Keratinocyte (primary cell): ENCODE measurements at regions not wholly inside any gene's neighbourhood (a gene's known extent, or its start where the extent isn't known, plus 50 kb on each side); places are given as distances from the start of the nearest gene placed in this dataset.

ENCODE experiments used
- DNase-seq: peaks from one replicate; pipeline ENCODE4 v3.0.0-alpha.2; 2011; ENCODE audit warnings: low read depth, missing footprints, low spot score
- FAIRE-seq: peaks from 2 replicates; lab custom pipeline; 2011; peaks lifted over from hg19 to GRCh38; lab: Jason Lieb, UNC
- H2AFZ ChIP-seq: 2 replicates; pipeline ENCODE4 v1.6.0; 2012; ENCODE audit warnings: low read length, control low read depth, inconsistent platforms; ENCODE audit not compliant: control insufficient read depth
- H3K27ac ChIP-seq: 2 replicates; pipeline ENCODE4 v1.5.1; 2011; ENCODE audit warnings: low read length; ENCODE audit not compliant: control insufficient read depth, insufficient read depth
- H3K27me3 ChIP-seq: 3 replicates; pipeline ENCODE4 v1.6.0; 2011; ENCODE audit warnings: low read length; ENCODE audit not compliant: control insufficient read depth, insufficient read depth; ENCODE audit errors: extremely low read depth
- H3K36me3 ChIP-seq, 2 experiments: 2 replicates in 1 of 2; 3 replicates in 1 of 2; pipeline ENCODE4 v1.5.1; 2011; ENCODE audit warnings: low read length in 2 of 2, mild to moderate bottlenecking in 1 of 2; ENCODE audit not compliant: control insufficient read depth in 2 of 2, insufficient read depth in 2 of 2; ENCODE audit errors: extremely low read depth in 1 of 2
- H3K4me1 ChIP-seq: 3 replicates; pipeline ENCODE4 v1.5.1; 2011; ENCODE audit warnings: low read length; ENCODE audit not compliant: control insufficient read depth, insufficient read depth; ENCODE audit errors: extremely low read depth
- H3K4me2 ChIP-seq: 3 replicates; pipeline ENCODE4 v1.6.0; 2011; ENCODE audit warnings: low read depth, low read length; ENCODE audit not compliant: control insufficient read depth, insufficient read depth; ENCODE audit errors: extremely low read depth
- H3K4me3 ChIP-seq, 3 experiments: fragments of 200-600 bp in 1 of 3; sonication (generic) in 1 of 3; 2 replicates in 2 of 3; 3 replicates in 1 of 3; pipeline ENCODE4 v1.5.1; 2011 to 2016; ENCODE audit warnings: low read length in 3 of 3, mild to moderate bottlenecking in 3 of 3, control low read depth in 2 of 3, inconsistent platforms in 1 of 3, low read depth in 1 of 3, mixed read lengths in 1 of 3, mixed run types in 1 of 3, moderate library complexity in 1 of 3; ENCODE audit not compliant: control insufficient read depth in 2 of 3, insufficient read depth in 2 of 3; ENCODE audit errors: extremely low read depth in 1 of 3
- H3K79me2 ChIP-seq: 2 replicates; pipeline ENCODE4 v1.6.0; 2012; ENCODE audit warnings: low read length; ENCODE audit not compliant: control insufficient read depth, insufficient read depth
- H3K9ac ChIP-seq: 3 replicates; pipeline ENCODE4 v1.6.0; 2011; ENCODE audit warnings: low read length; ENCODE audit not compliant: control insufficient read depth, insufficient read depth; ENCODE audit errors: extremely low read depth
- H3K9me1 ChIP-seq: 3 replicates; pipeline ENCODE4 v1.6.0; 2011; ENCODE audit warnings: low read length; ENCODE audit not compliant: control insufficient read depth, insufficient read depth; ENCODE audit errors: extremely low read depth
- H3K9me3 ChIP-seq: 2 replicates; pipeline ENCODE4 v1.5.1; 2012; ENCODE audit warnings: low read depth, low read length; ENCODE audit not compliant: control insufficient read depth
- H4K20me1 ChIP-seq: 3 replicates; pipeline ENCODE4 v1.6.0; 2011; ENCODE audit warnings: low read length; ENCODE audit not compliant: control insufficient read depth, insufficient read depth; ENCODE audit errors: extremely low read depth
- CTCF ChIP-seq, 3 experiments: IDR thresholded peaks in 1 of 3; conservative IDR thresholded peaks in 1 of 3; optimal IDR thresholded peaks in 1 of 3; 2 replicates in 2 of 3; 3 replicates in 1 of 3; pipeline versions ENCODE3 to v1.5.1; 2011; ENCODE audit warnings: low read length in 3 of 3, mild to moderate bottlenecking in 3 of 3, moderate library complexity in 2 of 3, control low read depth in 1 of 3, inconsistent platforms in 1 of 3; ENCODE audit not compliant: insufficient read depth in 2 of 3; ENCODE audit errors: extremely low read depth in 1 of 3
- EZH2 ChIP-seq: IDR thresholded peaks from one replicate; pipeline ENCODE4 v1.6.1; 2012; ENCODE audit warnings: inconsistent platforms, mild to moderate bottlenecking, low read length, moderate library complexity
- dilution Hi-C: fragments of 300-500 bp; cut with MboI; formaldehyde crosslinking; loops from one replicate; pipeline ENCODE4 v1.7.0; 2020; ENCODE audit warnings: low sequenced_read_pairs; ENCODE audit not compliant: extremely low pct_ligation_motif_present

GRCh38 chrX:35101901-35102300 lies 159.3 kb downstream of the FAM47B start:
- no peaks in the 10 kb centered on the region for H3K4me1 ChIP-seq
- H3K27ac ChIP-seq: no peak overlapping the region
- H3K4me2 ChIP-seq: no peak overlapping the region
- no peak overlapping the region for H3K9ac ChIP-seq
- no peaks in the 10 kb centered on the region for H3K27me3 ChIP-seq
- DNase-seq (no peak), FAIRE-seq (no peak)
- no peaks in the 10 kb centered on the region for H3K36me3 ChIP-seq
- no peaks in the 10 kb centered on the region for H3K79me2 ChIP-seq
- no peaks in the 10 kb centered on the region for H3K9me3 ChIP-seq
- dilution Hi-C loops: no loop called here
- H4K20me1 ChIP-seq: no peaks in the 10 kb centered on the region
- no peak for TF ChIP-seq CTCF (optimal IDR thresholded peaks at IDR 0.05 in 1 of 3, IDR thresholded peaks at IDR 0.05 in 1 of 3, conservative IDR thresholded peaks at IDR 0.05 in 1 of 3; ENCODE audit: extremely low read depth in 1 of 3, insufficient read depth in 2 of 3, low read length in 3 of 3)
- TF ChIP-seq EZH2: no peak
- H3K4me3 ChIP-seq: no peak overlapping the region
- no peaks in the 10 kb centered on the region for H3K9me1 ChIP-seq
- H2AFZ ChIP-seq: no peak overlapping the region

- FAIRE-seq: no peak
- Histone ChIP-seq H3K4me2 (no peak overlapping the region), H2AFZ (no peak overlapping the region)
Observed at GRCh38 chrX:35104626-35105025, 162.0 kb downstream of the FAM47B start.

More at GRCh38 chrX:35104626-35105025, 162.0 kb downstream of the FAM47B start:
- Histone ChIP-seq H4K20me1 (no peaks in the 10 kb centered on the region), H3K27ac (no peak overlapping the region), H3K9ac (no peak overlapping the region), H3K27me3 (no peaks in the 10 kb centered on the region), H3K79me2 (no peaks in the 10 kb centered on the region), H3K9me1 (no peaks in the 10 kb centered on the region), H3K4me1 (no peaks in the 10 kb centered on the region), H3K9me3 (no peaks in the 10 kb centered on the region), H3K4me3 (no peak overlapping the region), H3K36me3 (no peaks in the 10 kb centered on the region)
- no peak for DNase-seq
- dilution Hi-C loops: no loop called here
- TF ChIP-seq EZH2 (no peak), CTCF (optimal IDR thresholded peaks at IDR 0.05 in 1 of 3, IDR thresholded peaks at IDR 0.05 in 1 of 3, conservative IDR thresholded peaks at IDR 0.05 in 1 of 3; ENCODE audit: extremely low read depth in 1 of 3, insufficient read depth in 2 of 3, low read length in 3 of 3) (no peak)
